ENCODE measurements at regions not wholly inside any gene's neighbourhood (a gene's known extent, or its start where the extent isn't known, plus 50 kb on each side); places are given as distances from the start of the nearest gene placed in this dataset.

DNA sequence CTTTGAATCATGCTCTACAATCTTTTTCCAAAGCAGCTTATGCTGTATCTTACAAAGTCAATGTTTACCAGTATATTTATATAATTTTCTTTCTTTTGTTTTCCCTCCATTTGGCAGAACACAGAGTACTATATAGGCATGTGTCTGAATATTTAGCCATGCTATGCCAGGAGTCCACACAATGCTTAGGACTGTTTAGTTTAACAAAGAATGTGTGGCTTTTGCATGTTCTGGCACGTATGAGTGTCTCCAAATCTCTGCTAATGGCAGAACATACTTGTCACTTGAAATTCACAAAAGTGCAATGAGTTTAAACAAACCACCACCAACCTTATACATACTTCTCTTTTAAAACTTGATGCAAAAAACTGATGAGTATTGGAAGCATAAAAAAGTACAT, 268.0 kb downstream of the NR4A2 start:
- no peak overlapping the region for H2BK5ac ChIP-seq (ENCODE audit: insufficient read length, low read length)
- H3T11ph ChIP-seq (ENCODE audit: low read length), result no peak overlapping the region
- H3K36me3 Mint-ChIP-seq (ENCODE audit: insufficient read depth in 1 of 3, low read depth in 3 of 3), result no peaks in the 10 kb centered on the region
- H3K4me3 Mint-ChIP-seq, result no peak overlapping the region
- WGBS (ENCODE audit: extremely low coverage, insufficient read length, low lambda C conversion rate), result no CpG with 5 or more reads among the region's 1 CpG
- no peak overlapping the region for H3K14ac ChIP-seq (ENCODE audit: insufficient read depth, low read length)
- no peak overlapping the region for H3K23ac ChIP-seq (ENCODE audit: insufficient read length, low read depth, low read length)
- H3K9ac ChIP-seq (ENCODE audit: extremely low read depth, insufficient read length, low read length), result no peak overlapping the region
- no peaks in the 10 kb centered on the region for H3K9me3 Mint-ChIP-seq
- H3K4me2 ChIP-seq (ENCODE audit: insufficient read depth, insufficient read length, low read length), result no peak overlapping the region
- no peaks in the 10 kb centered on the region for H3K4me1 Mint-ChIP-seq
- DNase-seq, result no peak
- no peak overlapping the region for H2AK5ac ChIP-seq (ENCODE audit: insufficient read length, low read length)
- no peaks in the 10 kb centered on the region for H3K79me1 ChIP-seq (ENCODE audit: insufficient read depth, low read depth, low read length, poor library complexity, severe bottlenecking)
- H3K56ac ChIP-seq (ENCODE audit: insufficient read length, low read depth, low read length), result no peak overlapping the region
- H3K27me3 Mint-ChIP-seq (ENCODE audit: low read depth), result no peaks in the 10 kb centered on the region
- no peak overlapping the region for H2BK15ac ChIP-seq (ENCODE audit: low read depth, low read length)
- no peak overlapping the region for H4K91ac ChIP-seq (ENCODE audit: insufficient read length, low read depth, low read length)
- no peaks in the 10 kb centered on the region for H3K27me3 ChIP-seq (ENCODE audit: insufficient read depth, low read length)
- no peaks in the 10 kb centered on the region for H3K9me3 ChIP-seq (ENCODE audit: control insufficient read depth, low read depth, low read length)
- H2BK12ac ChIP-seq (ENCODE audit: insufficient read length, low read depth, low read length), result no peak overlapping the region
- no peaks in the 10 kb centered on the region for H3K23me2 ChIP-seq (ENCODE audit: insufficient read length, low read depth, low read length, poor library complexity, severe bottlenecking)
- no peak overlapping the region for H3K27ac Mint-ChIP-seq
- no peak overlapping the region for H3K18ac ChIP-seq (ENCODE audit: insufficient read length, low read depth, low read length)
- H3K27ac ChIP-seq (ENCODE audit: insufficient read length, low read depth, low read length), result no peak overlapping the region
- TF ChIP-seq CTCF (conservative IDR thresholded peaks at IDR 0.05), result no peak
- H2BK120ac ChIP-seq (ENCODE audit: low read depth, low read length, poor library complexity, severe bottlenecking), result no peak overlapping the region
- no peak overlapping the region for H4K8ac ChIP-seq (replicated peaks; ENCODE audit: insufficient read length, low read depth, low read length)
- no peak overlapping the region for H2AFZ ChIP-seq (ENCODE audit: low read length)
- no peaks in the 10 kb centered on the region for H3K79me2 ChIP-seq (ENCODE audit: insufficient read depth, low read length)
- no peak overlapping the region for H4K5ac ChIP-seq (ENCODE audit: insufficient read length, low read depth, low read length)
- H4K20me1 ChIP-seq (ENCODE audit: control insufficient read depth, insufficient read depth, insufficient read length), result no peaks in the 10 kb centered on the region
- H2BK20ac ChIP-seq (ENCODE audit: low read depth, low read length, poor library complexity, severe bottlenecking), result no peak overlapping the region
- no peak overlapping the region for H3K4ac ChIP-seq (ENCODE audit: low read depth, low read length)
- H3K4me1 ChIP-seq (ENCODE audit: insufficient read depth, low read length), result no peaks in the 10 kb centered on the region

Measured in H9 (cell line).